ENCODE measurements at regions not wholly inside any gene's neighbourhood (a gene's known extent, or its start where the extent isn't known, plus 50 kb on each side); places are given as distances from the start of the nearest gene placed in this dataset.

GRCh38 chr12:76274420-76275083, 73.7 kb downstream of the BBS10 start:
- Histone ChIP-seq H3K4me1 (peaks cover 0 to 8% (median 0%) of the 10 kb centered on the region in 9 donors), H3K36me3 (no peaks in the 10 kb centered on the region), H3K27ac (no peak overlapping the region), H3K27me3 (no peaks in the 10 kb centered on the region), H3K9me3 (no peaks in the 10 kb centered on the region), H3K4me3 (no peak overlapping the region)
- TF ChIP-seq, protein P1, sequence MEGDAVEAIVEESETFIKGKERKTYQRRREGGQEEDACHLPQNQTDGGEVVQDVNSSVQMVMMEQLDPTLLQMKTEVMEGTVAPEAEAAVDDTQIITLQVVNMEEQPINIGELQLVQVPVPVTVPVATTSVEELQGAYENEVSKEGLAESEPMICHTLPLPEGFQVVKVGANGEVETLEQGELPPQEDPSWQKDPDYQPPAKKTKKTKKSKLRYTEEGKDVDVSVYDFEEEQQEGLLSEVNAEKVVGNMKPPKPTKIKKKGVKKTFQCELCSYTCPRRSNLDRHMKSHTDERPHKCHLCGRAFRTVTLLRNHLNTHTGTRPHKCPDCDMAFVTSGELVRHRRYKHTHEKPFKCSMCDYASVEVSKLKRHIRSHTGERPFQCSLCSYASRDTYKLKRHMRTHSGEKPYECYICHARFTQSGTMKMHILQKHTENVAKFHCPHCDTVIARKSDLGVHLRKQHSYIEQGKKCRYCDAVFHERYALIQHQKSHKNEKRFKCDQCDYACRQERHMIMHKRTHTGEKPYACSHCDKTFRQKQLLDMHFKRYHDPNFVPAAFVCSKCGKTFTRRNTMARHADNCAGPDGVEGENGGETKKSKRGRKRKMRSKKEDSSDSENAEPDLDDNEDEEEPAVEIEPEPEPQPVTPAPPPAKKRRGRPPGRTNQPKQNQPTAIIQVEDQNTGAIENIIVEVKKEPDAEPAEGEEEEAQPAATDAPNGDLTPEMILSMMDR (IDR thresholded peaks at IDR 0.05) = no peak
- DNase-seq (no peak), ATAC-seq (no peak)
- 89 to 92% methylated on average over 3 of the region's 3 CpGs for WGBS, 2 donors
- intact Hi-C loops (cut with DNase I) = no loop called here

DNA sequence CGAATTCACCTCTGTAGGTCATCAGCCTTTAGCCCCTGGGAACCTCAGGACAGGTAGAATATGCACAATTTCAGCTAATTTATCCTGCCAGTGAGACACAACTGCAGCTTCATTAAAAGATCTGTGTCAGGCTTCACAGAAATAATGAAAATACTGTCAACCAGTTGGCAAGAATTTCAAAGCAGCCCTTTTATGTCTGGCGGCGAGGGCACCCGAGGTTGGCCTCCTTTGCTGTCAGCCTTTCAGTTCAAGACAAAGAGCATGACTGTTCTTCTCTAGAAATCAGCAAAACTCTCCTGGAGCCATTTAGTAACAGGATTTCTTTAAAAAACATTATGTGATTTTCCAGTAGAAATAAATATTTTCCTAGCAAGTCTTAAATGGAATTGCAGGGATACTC, 75.9 kb downstream of the BBS10 start:
- Histone ChIP-seq H3K27me3 (no peaks in the 10 kb centered on the region), H3K36me3 (no peaks in the 10 kb centered on the region), H3K27ac (no peak overlapping the region), H3K4me3 (no peak overlapping the region), H3K4me1 (peaks cover 0 to 6% (median 0%) of the 10 kb centered on the region in 9 donors), H3K9me3 (no peaks in the 10 kb centered on the region)
- WGBS, 2 donors = 76 to 78% methylated on average over 4 of the region's 4 CpGs
- TF ChIP-seq, protein P1 (IDR thresholded peaks at IDR 0.05) = no peak
- DNase-seq (no peak), ATAC-seq (no peak)
- intact Hi-C loops (cut with DNase I) = no loop called here

GRCh38 chr12:76270657-76271358, 77.4 kb downstream of the BBS10 start:
- DNase-seq (no peak), ATAC-seq (no peak)
- Histone ChIP-seq H3K4me3 (no peak overlapping the region), H3K27me3 (no peaks in the 10 kb centered on the region), H3K9me3 (no peaks in the 10 kb centered on the region), H3K36me3 (no peaks in the 10 kb centered on the region), H3K27ac (no peak overlapping the region), H3K4me1 (peaks cover 0 to 13% (median 5%) of the 10 kb centered on the region in 9 donors)
- 53 to 66% methylated on average over 2 of the region's 2 CpGs for WGBS, 2 donors
- intact Hi-C loops (cut with DNase I) = no loop called here
- TF ChIP-seq, protein P1 (IDR thresholded peaks at IDR 0.05) = no peak

DNA sequence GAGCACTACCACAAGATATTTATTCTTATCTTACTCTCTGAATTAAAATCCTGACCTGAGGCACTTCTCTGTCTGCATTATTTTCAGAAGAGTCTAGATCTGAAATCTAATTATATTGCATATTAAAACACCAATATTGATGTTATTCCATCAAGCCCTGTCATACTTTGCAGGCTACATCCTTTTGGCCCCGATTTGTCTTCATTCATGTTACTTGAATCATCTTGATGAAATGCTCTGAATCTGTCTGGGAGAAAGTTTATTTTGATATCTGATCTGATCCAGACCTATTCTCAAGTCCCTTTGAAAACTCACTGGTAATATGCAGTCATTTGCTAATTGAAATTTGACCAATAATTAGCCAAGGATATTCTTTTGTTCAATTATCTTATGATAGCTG, 79.9 kb downstream of the BBS10 start:
- DNase-seq (no peak), ATAC-seq (no peak)
- Histone ChIP-seq H3K4me3 (no peak overlapping the region), H3K27ac (no peak overlapping the region), H3K4me1 (peaks cover 0 to 13% (median 5%) of the 10 kb centered on the region in 9 donors), H3K27me3 (peaks cover 0 to 4% (median 0%) of the 10 kb centered on the region in 7 donors), H3K36me3 (no peaks in the 10 kb centered on the region), H3K9me3 (peaks cover 0 to 5% (median 0%) of the 10 kb centered on the region in 11 donors)
- WGBS, 2 donors = 79 to 83% methylated on average over 1 of the region's 1 CpG
- TF ChIP-seq, protein P1 (IDR thresholded peaks at IDR 0.05) = no peak
- intact Hi-C loops (cut with DNase I) = loop anchor here in 3 of 10 donors (5.0 to 10.0 kb wide), 3 partner anchors 74 to 183 kb away; partner anchors contain the start of genes BBS10 (in 1 of the 3) and NAP1L1 (in 1 of the 3)
